ENCODE measurements at regions not wholly inside any gene's neighbourhood (a gene's known extent, or its start where the extent isn't known, plus 50 kb on each side); places are given as distances from the start of the nearest gene placed in this dataset.

- CTCF ChIA-PET: interaction anchor here (0.6 to 9.5 kb wide), 18 partner anchors 10 to 850 kb away, joined by 3 to 99 read pairs (median 6); partner anchors contain the start of gene ADAMTS1
- TF ChIP-seq, protein P1, sequence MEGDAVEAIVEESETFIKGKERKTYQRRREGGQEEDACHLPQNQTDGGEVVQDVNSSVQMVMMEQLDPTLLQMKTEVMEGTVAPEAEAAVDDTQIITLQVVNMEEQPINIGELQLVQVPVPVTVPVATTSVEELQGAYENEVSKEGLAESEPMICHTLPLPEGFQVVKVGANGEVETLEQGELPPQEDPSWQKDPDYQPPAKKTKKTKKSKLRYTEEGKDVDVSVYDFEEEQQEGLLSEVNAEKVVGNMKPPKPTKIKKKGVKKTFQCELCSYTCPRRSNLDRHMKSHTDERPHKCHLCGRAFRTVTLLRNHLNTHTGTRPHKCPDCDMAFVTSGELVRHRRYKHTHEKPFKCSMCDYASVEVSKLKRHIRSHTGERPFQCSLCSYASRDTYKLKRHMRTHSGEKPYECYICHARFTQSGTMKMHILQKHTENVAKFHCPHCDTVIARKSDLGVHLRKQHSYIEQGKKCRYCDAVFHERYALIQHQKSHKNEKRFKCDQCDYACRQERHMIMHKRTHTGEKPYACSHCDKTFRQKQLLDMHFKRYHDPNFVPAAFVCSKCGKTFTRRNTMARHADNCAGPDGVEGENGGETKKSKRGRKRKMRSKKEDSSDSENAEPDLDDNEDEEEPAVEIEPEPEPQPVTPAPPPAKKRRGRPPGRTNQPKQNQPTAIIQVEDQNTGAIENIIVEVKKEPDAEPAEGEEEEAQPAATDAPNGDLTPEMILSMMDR (IDR thresholded peaks at IDR 0.05; ENCODE audit: insufficient read depth, low read length, missing control alignments): peak; percentile 65
- DNase-seq (ENCODE audit: low read depth, low spot score): no peak
- POLR2A ChIA-PET: no interaction called here
- H3K4me3 ChIP-seq (ENCODE audit: low read depth, low read length): no peak overlapping the region
These were observed 112.6 kb downstream of the ADAMTS1 start for GRCh38 chr21:26732432-26733221.

DNA sequence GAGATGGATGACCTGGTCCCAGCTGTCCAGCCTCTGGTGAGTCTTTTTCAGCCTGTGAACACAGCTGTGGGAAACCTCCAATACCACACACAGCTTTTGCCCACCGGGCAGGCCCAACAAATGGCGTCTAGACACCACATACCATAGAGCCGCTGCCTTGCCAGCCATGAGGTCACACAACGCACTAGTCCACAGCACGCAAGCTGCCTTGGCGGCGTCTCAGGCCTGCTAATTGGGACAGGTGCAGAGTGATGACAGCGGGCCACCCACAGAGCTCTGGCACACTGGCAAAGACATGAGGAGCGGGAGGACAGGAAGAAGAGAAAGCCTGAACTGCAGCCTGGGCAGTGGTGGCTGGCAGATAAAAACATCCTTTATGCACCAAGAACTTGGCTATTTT lies 125.5 kb downstream of the ADAMTS1 start:
- TF ChIP-seq, protein P1 (IDR thresholded peaks at IDR 0.05; ENCODE audit: insufficient read depth, low read length, missing control alignments): no peak
- H3K4me3 ChIP-seq (ENCODE audit: low read depth, low read length): no peak overlapping the region
- no peak for DNase-seq (ENCODE audit: low read depth, low spot score)
- CTCF ChIA-PET: interaction anchor here (0.6 to 9.2 kb wide), 5 partner anchors 10 to 838 kb away, joined by 4 to 99 read pairs (median 5); no protein-coding TSS in a partner anchor
- POLR2A ChIA-PET: no interaction called here

DNA sequence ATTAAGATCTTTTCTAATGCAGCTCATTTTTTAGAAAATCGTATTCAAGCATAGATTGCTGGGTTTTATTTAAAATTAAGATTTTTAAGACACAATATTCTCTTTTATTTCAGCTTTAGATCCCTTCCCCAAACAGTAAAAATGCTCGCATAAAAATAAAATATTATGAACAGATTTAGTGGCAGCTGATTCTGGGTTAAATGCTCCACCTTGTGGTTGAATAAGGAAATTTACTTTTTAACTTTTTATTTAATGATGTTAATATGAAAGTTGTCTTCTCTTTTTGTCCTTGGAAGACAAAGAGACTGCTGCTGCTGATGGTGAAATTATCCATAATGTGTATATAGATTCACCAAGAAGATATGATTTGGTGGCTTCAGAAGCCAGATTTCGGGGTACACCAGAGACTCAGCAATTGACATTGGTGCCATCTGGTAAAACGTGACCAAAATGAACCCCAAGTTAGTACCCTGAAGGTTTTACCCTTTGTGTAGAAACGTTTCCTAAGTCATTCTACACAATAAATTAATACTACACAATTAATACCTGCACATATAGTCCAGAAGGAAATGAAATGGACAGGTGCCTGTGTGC lies 128.0 kb downstream of the ADAMTS1 start:
- TF ChIP-seq, protein P1 (IDR thresholded peaks at IDR 0.05; ENCODE audit: insufficient read depth, low read length, missing control alignments): no peak
- ChIA-PET POLR2A (no interaction called here), CTCF (interaction anchor here (0.6 to 9.2 kb wide), 34 partner anchors 9 to 1805 kb away, joined by 3 to 99 read pairs (median 4); partner anchors contain the start of gene APP)
- H3K4me3 ChIP-seq (ENCODE audit: low read depth, low read length): no peak overlapping the region
- DNase-seq (ENCODE audit: low read depth, low spot score): no peak

- H3K4me3 ChIP-seq (ENCODE audit: low read depth, low read length): no peak overlapping the region
- TF ChIP-seq, protein P1 (IDR thresholded peaks at IDR 0.05; ENCODE audit: insufficient read depth, low read length, missing control alignments): peak; percentile 86
- ChIA-PET CTCF (interaction anchor here (0.8 to 9.2 kb wide), 28 partner anchors 8 to 1109 kb away, joined by 3 to 99 read pairs (median 4); partner anchors contain the start of genes APP and MRPL39), POLR2A (no interaction called here)
- DNase-seq (ENCODE audit: low read depth, low spot score): no peak
These were observed 129.2 kb downstream of the ADAMTS1 start for GRCh38 chr21:26715878-26716506.

DNA sequence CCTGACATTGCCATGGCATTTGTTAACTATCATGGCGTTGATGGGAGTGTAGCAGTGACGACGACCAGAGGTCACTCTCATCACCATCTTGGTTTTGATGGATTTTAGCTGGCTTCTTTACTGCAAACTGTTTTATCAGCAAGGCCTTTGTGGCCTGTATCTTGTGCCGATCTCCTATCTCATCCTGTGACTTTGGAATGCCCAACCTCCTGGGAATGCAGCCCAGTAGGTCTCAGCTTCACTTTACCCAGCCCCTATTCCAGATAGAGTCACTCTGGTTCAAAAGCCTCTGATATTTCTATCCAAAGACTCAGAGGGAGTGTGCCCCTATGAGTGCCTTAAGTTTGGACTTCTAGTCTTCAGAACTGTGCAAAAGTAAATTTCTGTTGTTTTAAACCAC lies 130.1 kb downstream of the ADAMTS1 start:
- TF ChIP-seq, protein P1 (IDR thresholded peaks at IDR 0.05; ENCODE audit: insufficient read depth, low read length, missing control alignments): no peak
- ChIA-PET POLR2A (no interaction called here), CTCF (interaction anchor here (0.8 to 9.2 kb wide), 26 partner anchors 8 to 1108 kb away, joined by 3 to 99 read pairs (median 3); partner anchors contain the start of genes APP and MRPL39)
- no peak for DNase-seq (ENCODE audit: low read depth, low spot score)
- no peak overlapping the region for H3K4me3 ChIP-seq (ENCODE audit: low read depth, low read length)

- no peak for DNase-seq (ENCODE audit: low read depth, low spot score)
- TF ChIP-seq, protein P1 (IDR thresholded peaks at IDR 0.05; ENCODE audit: insufficient read depth, low read length, missing control alignments): no peak
- ChIA-PET CTCF (interaction anchor here (1.6 kb wide), 2 partner anchors 11 to 829 kb away, joined by 3 to 5 read pairs; no protein-coding TSS in a partner anchor), POLR2A (no interaction called here)
- no peak overlapping the region for H3K4me3 ChIP-seq (ENCODE audit: low read depth, low read length)
These were observed 135.1 kb downstream of the ADAMTS1 start for GRCh38 chr21:26710155-26710554.

All from AG04449 (cell line).